Upper lobe of right lung (tissue), 1 donor: ENCODE measurements at regions not wholly inside any gene's neighbourhood (a gene's known extent, or its start where the extent isn't known, plus 50 kb on each side); places are given as distances from the start of the nearest gene placed in this dataset.

Experiments
- ATAC-seq: fragments of 200-7000 bp; cut with Tn5 transposase; one replicate; pipeline ENCODE4 v1.9.1; 2020; ENCODE audit warnings: mild to moderate bottlenecking, moderate library complexity
- DNase-seq: peaks from one replicate; pipeline ENCODE4 v3.0.0-alpha.2; 2020
- H3K27ac ChIP-seq: fragments of 200-600 bp; one replicate; pipeline ENCODE4 v1.8.0; 2022
- H3K27me3 ChIP-seq: fragments of 200-600 bp; one replicate; pipeline ENCODE4 v1.8.0; 2022; ENCODE audit warnings: mild to moderate bottlenecking
- H3K36me3 ChIP-seq: fragments of 200-600 bp; one replicate; pipeline ENCODE4 v1.8.0; 2022
- H3K4me1 ChIP-seq: fragments of 200-600 bp; one replicate; pipeline ENCODE4 v1.8.0; 2022
- H3K4me3 ChIP-seq: fragments of 200-600 bp; one replicate; pipeline ENCODE4 v1.8.0; 2022; ENCODE audit warnings: mild to moderate bottlenecking
- H3K9me3 ChIP-seq: fragments of 200-600 bp; one replicate; pipeline ENCODE4 v1.8.0; 2022
- intact Hi-C: fragments of 100-400 bp; cut with DNase I; formaldehyde crosslinking; loops from one replicate; pipeline ENCODE4 v1.11.0; 2022
- TF ChIP-seq, protein P1 (sequence below): fragments of 200-600 bp; IDR thresholded peaks from one replicate; pipeline ENCODE4 v1.8.0; 2022; ENCODE audit warnings: antibody characterized with exemption
- donor health status: DM: no; HTN: yes; CAD: no; lungs with severe emphysema.

DNA sequence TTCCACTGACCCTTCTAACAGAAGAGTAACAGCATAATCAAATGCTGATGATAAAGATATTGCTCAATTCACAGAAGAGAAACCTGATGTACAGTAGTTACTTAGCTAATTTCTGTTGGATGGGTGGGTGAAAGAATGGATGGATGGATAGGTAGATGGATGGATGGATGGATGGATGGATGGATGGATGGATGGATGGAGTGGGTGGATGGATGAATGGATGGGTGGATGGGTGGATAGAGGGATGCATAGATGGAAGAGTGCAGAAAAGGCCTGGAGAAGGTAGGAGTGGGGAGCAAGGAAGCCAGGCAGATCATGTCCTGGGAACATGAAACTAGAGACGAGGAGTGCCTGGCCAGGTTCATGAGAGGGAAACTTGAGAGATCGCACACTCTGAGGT is 520.9 kb downstream of the BCL11B start:
- no peak overlapping the region for H3K4me3 ChIP-seq
- H3K4me1 ChIP-seq, result no peaks in the 10 kb centered on the region
- H3K9me3 ChIP-seq, result no peaks in the 10 kb centered on the region
- ATAC-seq, result no peak
- no peak overlapping the region for H3K27ac ChIP-seq
- no peak for DNase-seq
- H3K27me3 ChIP-seq, result no peaks in the 10 kb centered on the region
- H3K36me3 ChIP-seq, result no peaks in the 10 kb centered on the region
- TF ChIP-seq, protein P1, sequence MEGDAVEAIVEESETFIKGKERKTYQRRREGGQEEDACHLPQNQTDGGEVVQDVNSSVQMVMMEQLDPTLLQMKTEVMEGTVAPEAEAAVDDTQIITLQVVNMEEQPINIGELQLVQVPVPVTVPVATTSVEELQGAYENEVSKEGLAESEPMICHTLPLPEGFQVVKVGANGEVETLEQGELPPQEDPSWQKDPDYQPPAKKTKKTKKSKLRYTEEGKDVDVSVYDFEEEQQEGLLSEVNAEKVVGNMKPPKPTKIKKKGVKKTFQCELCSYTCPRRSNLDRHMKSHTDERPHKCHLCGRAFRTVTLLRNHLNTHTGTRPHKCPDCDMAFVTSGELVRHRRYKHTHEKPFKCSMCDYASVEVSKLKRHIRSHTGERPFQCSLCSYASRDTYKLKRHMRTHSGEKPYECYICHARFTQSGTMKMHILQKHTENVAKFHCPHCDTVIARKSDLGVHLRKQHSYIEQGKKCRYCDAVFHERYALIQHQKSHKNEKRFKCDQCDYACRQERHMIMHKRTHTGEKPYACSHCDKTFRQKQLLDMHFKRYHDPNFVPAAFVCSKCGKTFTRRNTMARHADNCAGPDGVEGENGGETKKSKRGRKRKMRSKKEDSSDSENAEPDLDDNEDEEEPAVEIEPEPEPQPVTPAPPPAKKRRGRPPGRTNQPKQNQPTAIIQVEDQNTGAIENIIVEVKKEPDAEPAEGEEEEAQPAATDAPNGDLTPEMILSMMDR, result no peak
- intact Hi-C loops, result no loop called here

DNA sequence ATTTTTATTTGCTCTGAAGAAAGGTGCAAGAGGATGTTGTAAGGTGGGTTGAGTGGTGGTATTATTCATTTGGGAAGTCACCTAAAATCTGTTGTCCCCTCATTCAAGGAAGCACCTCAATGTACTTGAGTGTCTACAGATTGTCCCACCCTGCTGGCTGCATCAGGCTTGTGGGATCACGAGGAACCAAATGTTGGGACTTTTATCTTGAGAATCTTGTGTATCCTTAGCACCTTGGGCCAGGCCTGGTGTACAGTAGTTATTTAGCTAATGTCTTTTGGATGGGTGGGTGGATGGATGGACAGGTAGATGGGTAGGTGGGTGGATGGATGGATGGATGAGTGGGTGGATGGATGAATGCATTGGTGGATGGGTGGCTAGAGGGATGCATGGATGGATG is 519.3 kb downstream of the BCL11B start:
- no peak overlapping the region for H3K27ac ChIP-seq
- no peaks in the 10 kb centered on the region for H3K27me3 ChIP-seq
- ATAC-seq (no peak), DNase-seq (no peak)
- no peaks in the 10 kb centered on the region for H3K36me3 ChIP-seq
- TF ChIP-seq, protein P1, result no peak
- H3K4me3 ChIP-seq, result no peak overlapping the region
- no peaks in the 10 kb centered on the region for H3K4me1 ChIP-seq
- intact Hi-C loops, result no loop called here
- no peaks in the 10 kb centered on the region for H3K9me3 ChIP-seq

DNA sequence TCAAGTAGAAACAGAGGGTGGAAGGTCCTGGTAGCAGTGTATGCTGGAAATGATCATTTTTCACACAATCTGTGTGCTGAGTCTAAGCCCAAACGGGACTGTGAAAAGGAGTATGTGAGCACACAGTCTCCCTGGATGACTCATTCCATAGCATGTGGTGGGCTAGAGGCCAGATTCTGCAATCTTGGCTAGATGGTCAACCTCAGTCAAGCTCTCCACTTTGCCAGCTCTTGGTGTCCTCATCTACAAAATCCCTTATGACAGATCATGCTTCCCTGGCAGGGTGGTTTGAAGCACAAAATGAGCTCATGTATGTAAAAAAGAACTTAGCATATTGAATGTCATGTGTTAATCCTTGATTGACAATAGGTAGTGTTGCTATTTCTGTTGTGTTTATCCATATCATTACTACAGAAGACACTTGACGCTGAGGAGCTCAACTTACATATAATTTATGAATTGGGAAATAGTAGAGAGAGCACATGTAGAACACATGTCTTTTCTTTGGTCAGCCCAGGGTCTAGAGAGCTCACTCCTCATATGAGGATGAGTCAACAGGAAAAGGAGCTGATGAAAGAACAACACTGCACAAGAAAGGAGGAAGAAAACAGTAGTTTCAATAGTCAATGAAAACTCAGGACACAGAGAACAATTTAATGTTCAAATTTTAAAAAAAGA is 517.5 kb downstream of the BCL11B start:
- TF ChIP-seq, protein P1, result no peak
- no peaks in the 10 kb centered on the region for H3K27me3 ChIP-seq
- intact Hi-C loops, result no loop called here
- no peak for DNase-seq
- H3K4me1 ChIP-seq, result no peaks in the 10 kb centered on the region
- no peaks in the 10 kb centered on the region for H3K9me3 ChIP-seq
- H3K4me3 ChIP-seq, result no peak overlapping the region
- H3K27ac ChIP-seq, result no peak overlapping the region
- no peak for ATAC-seq
- H3K36me3 ChIP-seq, result no peaks in the 10 kb centered on the region

DNA sequence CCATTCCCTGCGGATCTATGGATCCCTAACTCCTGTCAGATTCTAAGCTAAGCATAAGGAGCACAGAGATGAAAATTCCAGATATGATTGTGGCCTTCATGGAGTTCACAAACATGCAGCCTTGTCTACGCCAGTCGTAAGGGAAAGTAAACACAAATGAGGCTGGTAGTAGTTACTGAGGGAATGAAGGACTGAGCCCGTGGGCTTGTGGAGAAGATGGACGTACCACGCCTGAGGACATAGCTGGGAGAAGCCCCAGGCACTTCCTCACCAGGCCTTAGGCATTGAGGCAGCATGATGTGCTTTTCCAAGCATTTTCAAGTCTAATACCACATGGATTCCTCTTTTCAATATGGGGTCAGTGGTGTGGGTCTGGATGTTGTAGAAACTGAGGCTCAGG is 515.2 kb downstream of the BCL11B start:
- ATAC-seq (no peak), DNase-seq (no peak)
- H3K27me3 ChIP-seq, result no peaks in the 10 kb centered on the region
- H3K9me3 ChIP-seq, result no peaks in the 10 kb centered on the region
- TF ChIP-seq, protein P1, result no peak
- no peak overlapping the region for H3K27ac ChIP-seq
- intact Hi-C loops, result no loop called here
- H3K36me3 ChIP-seq, result no peaks in the 10 kb centered on the region
- H3K4me1 ChIP-seq, result no peaks in the 10 kb centered on the region
- no peak overlapping the region for H3K4me3 ChIP-seq

DNA sequence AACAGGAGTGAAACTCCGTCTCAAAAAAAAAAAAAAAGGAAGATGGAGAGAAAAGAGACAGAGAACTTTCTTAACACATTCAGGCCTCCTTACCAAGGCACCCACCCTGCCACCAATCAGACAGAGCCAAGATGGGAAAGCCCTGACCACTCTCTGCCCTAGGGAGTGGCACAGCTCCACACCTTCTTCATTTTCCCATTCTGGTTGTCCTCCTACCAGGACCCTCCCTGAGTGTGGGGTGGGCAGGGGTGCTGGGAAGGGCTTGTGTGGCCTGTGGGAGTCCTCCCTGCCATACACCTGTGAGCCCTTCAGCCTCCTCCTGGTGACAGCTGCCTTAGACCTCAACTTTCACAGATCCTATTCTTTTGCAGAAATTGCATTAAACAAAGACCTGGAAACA is 513.6 kb downstream of the BCL11B start:
- no peaks in the 10 kb centered on the region for H3K9me3 ChIP-seq
- intact Hi-C loops, result no loop called here
- H3K36me3 ChIP-seq, result no peaks in the 10 kb centered on the region
- TF ChIP-seq, protein P1, result no peak
- H3K4me3 ChIP-seq, result no peak overlapping the region
- H3K27me3 ChIP-seq, result no peaks in the 10 kb centered on the region
- ATAC-seq, result no peak
- DNase-seq, result no peak
- H3K27ac ChIP-seq, result no peak overlapping the region
- H3K4me1 ChIP-seq, result no peaks in the 10 kb centered on the region

DNA sequence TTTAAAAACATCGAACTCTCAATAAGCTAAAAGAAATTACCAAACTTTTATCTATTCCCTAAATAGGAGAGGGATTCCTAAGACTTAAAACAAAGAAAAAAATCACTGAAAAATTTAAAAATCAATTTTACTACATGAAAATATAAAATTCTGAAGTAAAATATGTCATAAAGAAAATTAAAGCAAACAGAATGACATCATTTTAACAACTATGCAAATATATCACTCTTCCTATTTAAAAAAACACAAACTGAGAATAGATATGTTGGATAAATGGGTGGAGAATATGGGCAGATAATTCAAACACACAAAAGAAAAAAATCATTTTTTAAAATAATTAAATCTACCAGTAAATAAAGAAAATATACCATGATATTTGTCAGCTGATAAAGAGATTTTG is 510.0 kb downstream of the BCL11B start:
- TF ChIP-seq, protein P1, result no peak
- DNase-seq (no peak), ATAC-seq (no peak)
- intact Hi-C loops, result no loop called here
- Histone ChIP-seq H3K4me1 (no peaks in the 10 kb centered on the region), H3K27ac (no peak overlapping the region), H3K27me3 (no peaks in the 10 kb centered on the region), H3K9me3 (no peaks in the 10 kb centered on the region), H3K4me3 (no peak overlapping the region), H3K36me3 (no peaks in the 10 kb centered on the region)
